ENCODE measurements at regions not wholly inside any gene's neighbourhood (a gene's known extent, or its start where the extent isn't known, plus 50 kb on each side); places are given as distances from the start of the nearest gene placed in this dataset.

DNA sequence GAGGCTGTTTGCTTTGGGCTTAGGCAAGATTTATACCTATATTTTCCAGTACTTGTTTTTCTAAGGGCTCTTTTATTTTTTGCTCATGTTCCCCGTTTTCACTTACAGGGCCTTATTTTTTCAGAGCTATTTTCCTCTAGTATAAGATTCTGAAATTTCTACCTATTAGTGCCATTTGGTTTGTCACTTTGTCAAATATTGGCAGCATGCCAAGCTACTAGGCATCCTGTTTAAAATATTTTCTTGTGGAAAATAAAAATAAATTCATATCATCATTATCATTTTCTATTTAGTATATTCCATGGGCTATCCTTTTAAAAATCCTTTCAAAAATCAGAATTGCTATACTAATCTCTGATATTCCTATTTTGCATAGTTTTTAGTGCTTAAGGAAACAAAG lies 64.8 kb upstream of the CHST9 start:
- TF ChIP-seq POLR2AphosphoS5 (IDR thresholded peaks at IDR 0.05; ENCODE audit: low read depth, low read length), result no peak
- TF ChIP-seq, protein P1, sequence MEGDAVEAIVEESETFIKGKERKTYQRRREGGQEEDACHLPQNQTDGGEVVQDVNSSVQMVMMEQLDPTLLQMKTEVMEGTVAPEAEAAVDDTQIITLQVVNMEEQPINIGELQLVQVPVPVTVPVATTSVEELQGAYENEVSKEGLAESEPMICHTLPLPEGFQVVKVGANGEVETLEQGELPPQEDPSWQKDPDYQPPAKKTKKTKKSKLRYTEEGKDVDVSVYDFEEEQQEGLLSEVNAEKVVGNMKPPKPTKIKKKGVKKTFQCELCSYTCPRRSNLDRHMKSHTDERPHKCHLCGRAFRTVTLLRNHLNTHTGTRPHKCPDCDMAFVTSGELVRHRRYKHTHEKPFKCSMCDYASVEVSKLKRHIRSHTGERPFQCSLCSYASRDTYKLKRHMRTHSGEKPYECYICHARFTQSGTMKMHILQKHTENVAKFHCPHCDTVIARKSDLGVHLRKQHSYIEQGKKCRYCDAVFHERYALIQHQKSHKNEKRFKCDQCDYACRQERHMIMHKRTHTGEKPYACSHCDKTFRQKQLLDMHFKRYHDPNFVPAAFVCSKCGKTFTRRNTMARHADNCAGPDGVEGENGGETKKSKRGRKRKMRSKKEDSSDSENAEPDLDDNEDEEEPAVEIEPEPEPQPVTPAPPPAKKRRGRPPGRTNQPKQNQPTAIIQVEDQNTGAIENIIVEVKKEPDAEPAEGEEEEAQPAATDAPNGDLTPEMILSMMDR (IDR thresholded peaks at IDR 0.05), result no peak

All from Panc1 (cell line).